A549 (cell line): ENCODE measurements at regions not wholly inside any gene's neighbourhood (a gene's known extent, or its start where the extent isn't known, plus 50 kb on each side); places are given as distances from the start of the nearest gene placed in this dataset.

Experiments
- ATAC-seq, 2 experiments: fragments of 200-7000 bp in 1 of 2; fragments of >200 bp in 1 of 2; cut with Nextera tagmentation in 1 of 2; cut with Tn5 transposase in 1 of 2; 3 replicates each; pipeline versions ENCODE4 v1.8.0 to v1.9.1; 2018 to 2020; ENCODE audit warnings: mild to moderate bottlenecking in 1 of 2, moderate library complexity in 1 of 2
- CTCF ChIA-PET: fragments of 300-600 bp; sonication (Branson Sonifier 250); formaldehyde crosslinking; extraction: SDS; loops from one replicate; lab custom pipeline; 2021; ENCODE audit warnings: antibody characterized with exemption, inconsistent platforms; lab: Yijun Ruan, JAX
- POLR2A ChIA-PET: fragments of 350-600 bp; formaldehyde crosslinking; extraction: SDS; loops from one replicate; lab custom pipeline; 2021; ENCODE audit warnings: antibody characterized with exemption, inconsistent platforms; lab: Yijun Ruan, JAX
- DNase-seq, 2 experiments: peaks; one replicate each; pipeline versions ENCODE4 v3.0.0 to v3.0.0-alpha.2; 2011 to 2016; ENCODE audit warnings: low read depth in 1 of 2, low spot score in 1 of 2
- FAIRE-seq: peaks from 2 replicates; lab custom pipeline; 2011; peaks lifted over from hg19 to GRCh38; lab: Jason Lieb, UNC
- H3K27ac ChIP-seq, 2 experiments: fragments of >200 bp; sonication (Bioruptor Twin); formaldehyde crosslinking; 3 replicates each; pipeline ENCODE4 v1.5.1; 2016 to 2017
- H3K4me1 ChIP-seq: fragments of >200 bp; sonication (Bioruptor Twin); formaldehyde crosslinking; 3 replicates; pipeline ENCODE4 v1.6.1; 2016
- H3K4me2 ChIP-seq: fragments of >200 bp; sonication (Bioruptor Twin); formaldehyde crosslinking; 3 replicates; pipeline ENCODE4 v1.6.1; 2016
- H3K4me3 ChIP-seq: fragments of >200 bp; sonication (Bioruptor Twin); formaldehyde crosslinking; 3 replicates; pipeline ENCODE4 v1.5.1; 2016
- H3K9me3 ChIP-seq: fragments of >200 bp; sonication (Bioruptor Twin); formaldehyde crosslinking; 3 replicates; pipeline ENCODE4 v1.6.1; 2016
- CBX2 ChIP-seq: fragments of 200-600 bp; sonication (generic); IDR thresholded peaks from 2 replicates; pipeline ENCODE4 v1.6.1; 2016; ENCODE audit warnings: low read depth, mild to moderate bottlenecking, borderline replicate concordance
- CHD4 ChIP-seq: fragments of 200-600 bp; sonication (generic); IDR thresholded peaks from 2 replicates; pipeline ENCODE4 v1.6.1; 2016; ENCODE audit warnings: antibody characterized with exemption, mild to moderate bottlenecking, borderline replicate concordance
- EHF ChIP-seq: fragments of 250-450 bp; sonication (Bioruptor Pico); IDR thresholded peaks from 2 replicates; pipeline ENCODE4 v1.5.0; 2020; ENCODE audit warnings: mild to moderate bottlenecking
- EHMT2 ChIP-seq: fragments of 200-600 bp; sonication (generic); IDR thresholded peaks from 2 replicates; pipeline ENCODE4 v1.6.1; 2016; ENCODE audit warnings: antibody characterized with exemption, low read depth, mild to moderate bottlenecking, moderate library complexity
- EP300 ChIP-seq, 2 experiments: fragments of >200 bp; sonication (Bioruptor Twin); formaldehyde crosslinking; IDR thresholded peaks; 2 replicates in 1 of 2; 3 replicates in 1 of 2; pipeline ENCODE4 v1.6.1; 2016 to 2017
- ESRRA ChIP-seq: fragments of 150-350 bp; IDR thresholded peaks from 2 replicates; pipeline ENCODE4 v1.6.1; 2014; ENCODE audit warnings: mild to moderate bottlenecking, low read length, borderline replicate concordance
- FOSB ChIP-seq: fragments of 250-450 bp; sonication (Bioruptor Pico); IDR thresholded peaks from 2 replicates; pipeline ENCODE4 v1.5.0; 2020; ENCODE audit warnings: mild to moderate bottlenecking, moderate library complexity
- HEYL ChIP-seq: fragments of 250-450 bp; sonication (Bioruptor Pico); IDR thresholded peaks from 2 replicates; pipeline ENCODE4 v1.8.0; 2021; ENCODE audit warnings: mild to moderate bottlenecking, moderate library complexity
- HOXA7 ChIP-seq: fragments of 250-450 bp; sonication (Bioruptor Pico); IDR thresholded peaks from 2 replicates; pipeline ENCODE4 v1.5.0; 2020; ENCODE audit warnings: mild to moderate bottlenecking, moderate library complexity
- JUNB ChIP-seq: fragments of >200 bp; sonication (Bioruptor Twin); formaldehyde crosslinking; IDR thresholded peaks from 2 replicates; pipeline ENCODE4 v1.6.1; 2016
- KDM1A ChIP-seq: fragments of 200-600 bp; sonication (generic); IDR thresholded peaks from 2 replicates; pipeline ENCODE4 v1.6.1; 2016; ENCODE audit warnings: low read depth, mild to moderate bottlenecking
- KDM5A ChIP-seq: fragments of 200-600 bp; sonication (generic); IDR thresholded peaks from 2 replicates; pipeline ENCODE4 v1.6.1; 2016; ENCODE audit warnings: antibody characterized with exemption, mild to moderate bottlenecking
- MAZ ChIP-seq: fragments of 150-350 bp; IDR thresholded peaks from 2 replicates; pipeline ENCODE4 v1.6.1; 2014; ENCODE audit warnings: antibody characterized with exemption, low read depth, low read length, borderline replicate concordance
- NFE2L2 ChIP-seq: fragments of 150-350 bp; conservative IDR thresholded peaks from 2 replicates; pipeline ENCODE4 v1.6.1; 2014; ENCODE audit warnings: low read length
- NR3C1 ChIP-seq: fragments of >200 bp; sonication (Bioruptor Twin); formaldehyde crosslinking; IDR thresholded peaks from 3 replicates; pipeline ENCODE4 v1.6.1; 2017
- POLR2A ChIP-seq: IDR thresholded peaks from 2 replicates; pipeline ENCODE4 v1.6.1; 2012; ENCODE audit warnings: mild to moderate bottlenecking, low read length
- RARB ChIP-seq: fragments of 250-450 bp; sonication (Bioruptor Pico); IDR thresholded peaks from 2 replicates; pipeline ENCODE4 v1.8.0; 2021; ENCODE audit warnings: mild to moderate bottlenecking, moderate library complexity
- RCOR1 ChIP-seq: fragments of 150-350 bp; IDR thresholded peaks from 2 replicates; pipeline ENCODE4 v1.6.1; 2014; ENCODE audit warnings: antibody characterized with exemption, low read length, low read depth
- RFX5 ChIP-seq: fragments of 450-650 bp; IDR thresholded peaks from 2 replicates; pipeline ENCODE4 v1.7.1; 2014; ENCODE audit warnings: antibody characterized with exemption, mild to moderate bottlenecking, moderate library complexity
- RNF2 ChIP-seq: fragments of 200-600 bp; sonication (generic); IDR thresholded peaks from 2 replicates; pipeline ENCODE4 v1.6.1; 2016; ENCODE audit warnings: low read depth, mild to moderate bottlenecking, antibody characterized with exemption, moderate library complexity, borderline replicate concordance
- TP53 ChIP-seq: fragments of 250-450 bp; sonication (Bioruptor Pico); IDR thresholded peaks from 2 replicates; pipeline ENCODE4 v1.5.0; 2021; ENCODE audit warnings: mild to moderate bottlenecking, moderate library complexity
- ZC3H11A ChIP-seq: fragments of 450-650 bp; IDR thresholded peaks from 2 replicates; pipeline ENCODE4 v1.6.1; 2014; ENCODE audit warnings: antibody characterized with exemption, mild to moderate bottlenecking
- ZNF302 ChIP-seq: fragments of 250-450 bp; sonication (Bioruptor Pico); IDR thresholded peaks from 2 replicates; pipeline ENCODE4 v1.9.0; 2021; ENCODE audit warnings: inconsistent platforms, mild to moderate bottlenecking, moderate library complexity
- WGBS: methylation state at CpG from one replicate; pipeline ENCODE4 v1.1.6; 2017; ENCODE audit errors: missing lambda C conversion rate; 5-methylcytosine and 5-hydroxymethylcytosine counted together
- TF ChIP-seq, protein P1 (sequence below): fragments of >200 bp; sonication (Bioruptor Twin); formaldehyde crosslinking; IDR thresholded peaks from 3 replicates; pipeline ENCODE4 v1.6.1; 2016
- TF ChIP-seq, protein P2 (sequence below): IDR thresholded peaks from 2 replicates; pipeline ENCODE4 v1.6.1; 2012
- TF ChIP-seq, protein P3 (sequence below): fragments of 450-650 bp; IDR thresholded peaks from 2 replicates; pipeline ENCODE4 v1.6.1; 2014; ENCODE audit warnings: antibody characterized with exemption
- TF ChIP-seq, protein P4 (sequence below): fragments of >200 bp; sonication (Bioruptor Twin); formaldehyde crosslinking; IDR thresholded peaks from 3 replicates; pipeline ENCODE4 v1.5.1; 2016

DNA sequence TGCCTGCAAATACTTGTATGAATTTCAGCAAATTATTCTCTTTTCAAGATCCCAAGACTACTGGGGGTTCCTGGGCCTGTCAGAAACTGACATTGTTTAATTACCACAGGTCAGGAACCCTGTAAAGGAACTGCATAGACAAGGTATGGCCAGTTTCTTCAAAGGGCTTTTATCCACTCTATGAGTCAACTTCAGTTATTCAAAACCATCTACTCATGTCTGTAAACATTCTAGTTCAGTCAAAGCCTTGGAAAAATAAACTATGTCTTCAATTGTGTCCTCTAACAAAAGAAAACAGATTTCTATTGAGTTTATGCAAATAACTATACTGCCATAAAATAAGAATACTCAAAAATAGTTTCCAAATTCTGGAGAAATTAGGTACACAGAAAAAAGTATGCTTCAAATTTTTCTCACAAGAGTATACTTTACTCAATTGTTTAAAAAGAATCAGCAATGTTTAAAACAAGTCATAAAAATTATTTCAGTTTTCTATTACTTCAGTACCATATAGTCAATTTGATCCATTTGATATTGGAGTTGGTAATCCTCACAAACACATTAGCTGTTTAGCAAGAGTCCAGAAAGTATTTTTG is 486.4 kb upstream of the PCDH20 start:
- no peak for TF ChIP-seq FOSB (CRISPR knock-in tag)
- TF ChIP-seq, protein P1, sequence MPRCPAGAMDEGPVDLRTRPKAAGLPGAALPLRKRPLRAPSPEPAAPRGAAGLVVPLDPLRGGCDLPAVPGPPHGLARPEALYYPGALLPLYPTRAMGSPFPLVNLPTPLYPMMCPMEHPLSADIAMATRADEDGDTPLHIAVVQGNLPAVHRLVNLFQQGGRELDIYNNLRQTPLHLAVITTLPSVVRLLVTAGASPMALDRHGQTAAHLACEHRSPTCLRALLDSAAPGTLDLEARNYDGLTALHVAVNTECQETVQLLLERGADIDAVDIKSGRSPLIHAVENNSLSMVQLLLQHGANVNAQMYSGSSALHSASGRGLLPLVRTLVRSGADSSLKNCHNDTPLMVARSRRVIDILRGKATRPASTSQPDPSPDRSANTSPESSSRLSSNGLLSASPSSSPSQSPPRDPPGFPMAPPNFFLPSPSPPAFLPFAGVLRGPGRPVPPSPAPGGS, result no peak
- TF ChIP-seq ZNF302 (CRISPR knock-in tag), result no peak
- TF ChIP-seq HOXA7 (CRISPR knock-in tag), result no peak
- TF ChIP-seq EHMT2, result no peak
- no peak overlapping the region for H3K4me3 ChIP-seq
- CTCF ChIA-PET, result no interaction called here

DNA sequence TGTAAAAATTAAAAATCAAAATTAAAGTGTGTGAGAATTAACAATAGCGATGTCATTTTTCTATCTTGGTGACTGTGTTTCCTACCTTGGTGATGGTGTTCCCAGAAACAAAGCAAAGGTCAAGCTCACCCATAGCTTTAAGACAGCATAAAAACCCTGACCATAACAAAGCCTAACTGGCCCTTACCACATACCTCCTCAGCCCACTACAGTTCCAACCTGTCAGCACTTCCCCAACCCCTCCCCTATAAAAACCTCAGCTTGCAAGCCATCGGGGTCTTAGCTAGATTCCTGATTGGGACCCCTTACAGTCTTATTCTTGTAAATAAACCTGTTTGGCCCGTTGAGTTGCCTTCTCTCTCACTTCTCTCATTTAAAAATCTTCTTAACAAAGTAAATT is 484.4 kb upstream of the PCDH20 start:
- no peaks in the 10 kb centered on the region for H3K4me1 ChIP-seq
- H3K27ac ChIP-seq, result no peak overlapping the region
- DNase-seq, result no peak
- FAIRE-seq, result no peak
- ChIA-PET POLR2A (no interaction called here), CTCF (no interaction called here)
- ATAC-seq, result no peak
- WGBS, result 6% methylated on average over 3 of the region's 3 CpGs
- H3K4me3 ChIP-seq, result no peak overlapping the region
- no peak overlapping the region for H3K4me2 ChIP-seq
- H3K9me3 ChIP-seq, result no peaks in the 10 kb centered on the region
- TF ChIP-seq TP53 (CRISPR knock-in tag), result no peak
- TF ChIP-seq RARB (CRISPR knock-in tag), result no peak
- TF ChIP-seq, protein P1, result no peak
- no peak for TF ChIP-seq NR3C1

More for the DNA sequence above, 486.4 kb upstream of the PCDH20 start:
- Histone ChIP-seq H3K9me3 (no peaks in the 10 kb centered on the region), H3K4me2 (no peak overlapping the region), H3K27ac (no peak overlapping the region), H3K4me1 (no peaks in the 10 kb centered on the region)
- ATAC-seq (no peak), DNase-seq (no peak), FAIRE-seq (no peak)
- POLR2A ChIA-PET, result no interaction called here

DNA sequence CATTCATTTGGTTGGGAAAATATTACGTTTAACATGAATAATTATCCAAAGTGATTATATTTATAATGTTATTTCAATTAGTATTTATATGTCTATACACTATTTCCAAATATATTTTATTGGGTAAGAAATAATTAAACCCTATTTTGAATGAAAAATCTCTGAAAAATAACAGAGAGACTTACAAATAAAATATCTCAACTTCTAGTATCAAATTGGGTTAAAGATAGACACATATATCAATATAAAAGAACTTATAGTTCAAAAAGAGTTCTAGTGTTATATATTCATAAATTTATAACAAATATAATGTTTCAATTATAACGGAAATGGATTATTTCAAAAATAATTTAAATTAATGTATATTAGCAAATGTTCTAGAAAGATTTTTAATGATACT is 482.6 kb upstream of the PCDH20 start:
- no peak for TF ChIP-seq HEYL
- Histone ChIP-seq H3K9me3 (no peaks in the 10 kb centered on the region), H3K27ac (no peak overlapping the region), H3K4me1 (no peaks in the 10 kb centered on the region), H3K4me2 (no peak overlapping the region), H3K4me3 (no peak overlapping the region)
- no peak for DNase-seq
- FAIRE-seq, result no peak
- ATAC-seq, result no peak
- ChIA-PET POLR2A (no interaction called here), CTCF (no interaction called here)
- WGBS, result 12% methylated on average over 2 of the region's 2 CpGs

DNA sequence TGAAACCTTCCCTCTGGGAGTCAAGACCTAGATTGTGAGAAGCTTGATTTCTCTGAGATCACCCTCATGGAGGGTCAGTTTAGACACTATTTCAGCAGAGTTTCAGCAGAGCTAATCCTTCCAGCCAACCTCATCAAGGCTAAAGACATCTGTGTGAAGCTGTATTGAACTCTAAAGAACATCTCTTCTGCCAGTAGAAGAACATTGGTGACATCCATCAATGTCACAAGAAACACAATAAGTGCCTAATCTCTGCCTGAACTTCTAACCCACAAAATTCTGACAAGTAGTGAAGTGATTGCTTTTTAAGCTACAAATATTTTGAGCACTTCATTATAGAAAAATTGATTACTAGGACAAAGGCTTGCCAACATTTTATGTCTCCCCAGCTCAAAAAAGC is 475.8 kb upstream of the PCDH20 start:
- FAIRE-seq, result no peak
- ATAC-seq, result no peak
- Histone ChIP-seq H3K4me1 (no peaks in the 10 kb centered on the region), H3K9me3 (no peaks in the 10 kb centered on the region), H3K27ac (no peak overlapping the region), H3K4me3 (no peak overlapping the region), H3K4me2 (no peak overlapping the region)
- TF ChIP-seq EP300 (IDR thresholded peaks at IDR 0.05), result no peak
- TF ChIP-seq ESRRA, result no peak
- TF ChIP-seq CBX2, result no peak
- TF ChIP-seq, protein P2, sequence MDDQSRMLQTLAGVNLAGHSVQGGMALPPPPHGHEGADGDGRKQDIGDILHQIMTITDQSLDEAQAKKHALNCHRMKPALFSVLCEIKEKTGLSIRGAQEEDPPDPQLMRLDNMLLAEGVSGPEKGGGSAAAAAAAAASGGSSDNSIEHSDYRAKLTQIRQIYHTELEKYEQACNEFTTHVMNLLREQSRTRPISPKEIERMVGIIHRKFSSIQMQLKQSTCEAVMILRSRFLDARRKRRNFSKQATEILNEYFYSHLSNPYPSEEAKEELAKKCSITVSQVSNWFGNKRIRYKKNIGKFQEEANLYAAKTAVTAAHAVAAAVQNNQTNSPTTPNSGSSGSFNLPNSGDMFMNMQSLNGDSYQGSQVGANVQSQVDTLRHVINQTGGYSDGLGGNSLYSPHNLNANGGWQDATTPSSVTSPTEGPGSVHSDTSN, result no peak
- TF ChIP-seq RNF2, result no peak
- no peak for TF ChIP-seq NFE2L2
- no peak for TF ChIP-seq HEYL
- no peak for TF ChIP-seq CHD4
- TF ChIP-seq JUNB, result no peak
- no peak for TF ChIP-seq ZC3H11A
- TF ChIP-seq RFX5, result no peak
- no peak for TF ChIP-seq KDM5A
- TF ChIP-seq, protein P3, sequence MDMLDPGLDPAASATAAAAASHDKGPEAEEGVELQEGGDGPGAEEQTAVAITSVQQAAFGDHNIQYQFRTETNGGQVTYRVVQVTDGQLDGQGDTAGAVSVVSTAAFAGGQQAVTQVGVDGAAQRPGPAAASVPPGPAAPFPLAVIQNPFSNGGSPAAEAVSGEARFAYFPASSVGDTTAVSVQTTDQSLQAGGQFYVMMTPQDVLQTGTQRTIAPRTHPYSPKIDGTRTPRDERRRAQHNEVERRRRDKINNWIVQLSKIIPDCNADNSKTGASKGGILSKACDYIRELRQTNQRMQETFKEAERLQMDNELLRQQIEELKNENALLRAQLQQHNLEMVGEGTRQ, result no peak
- TF ChIP-seq, protein P4, sequence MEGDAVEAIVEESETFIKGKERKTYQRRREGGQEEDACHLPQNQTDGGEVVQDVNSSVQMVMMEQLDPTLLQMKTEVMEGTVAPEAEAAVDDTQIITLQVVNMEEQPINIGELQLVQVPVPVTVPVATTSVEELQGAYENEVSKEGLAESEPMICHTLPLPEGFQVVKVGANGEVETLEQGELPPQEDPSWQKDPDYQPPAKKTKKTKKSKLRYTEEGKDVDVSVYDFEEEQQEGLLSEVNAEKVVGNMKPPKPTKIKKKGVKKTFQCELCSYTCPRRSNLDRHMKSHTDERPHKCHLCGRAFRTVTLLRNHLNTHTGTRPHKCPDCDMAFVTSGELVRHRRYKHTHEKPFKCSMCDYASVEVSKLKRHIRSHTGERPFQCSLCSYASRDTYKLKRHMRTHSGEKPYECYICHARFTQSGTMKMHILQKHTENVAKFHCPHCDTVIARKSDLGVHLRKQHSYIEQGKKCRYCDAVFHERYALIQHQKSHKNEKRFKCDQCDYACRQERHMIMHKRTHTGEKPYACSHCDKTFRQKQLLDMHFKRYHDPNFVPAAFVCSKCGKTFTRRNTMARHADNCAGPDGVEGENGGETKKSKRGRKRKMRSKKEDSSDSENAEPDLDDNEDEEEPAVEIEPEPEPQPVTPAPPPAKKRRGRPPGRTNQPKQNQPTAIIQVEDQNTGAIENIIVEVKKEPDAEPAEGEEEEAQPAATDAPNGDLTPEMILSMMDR, result no peak
- no peak for TF ChIP-seq MAZ
- TF ChIP-seq KDM1A, result no peak
- no peak for TF ChIP-seq POLR2A
- TF ChIP-seq RCOR1, result no peak
- TF ChIP-seq EHF, result no peak
- no peak for DNase-seq
- ChIA-PET POLR2A (no interaction called here), CTCF (interaction anchor here (0.7 kb wide), 1 partner anchor 14 kb away, joined by 4 read pairs; no protein-coding TSS in a partner anchor)
